ENCODE measurements at regions not wholly inside any gene's neighbourhood (a gene's known extent, or its start where the extent isn't known, plus 50 kb on each side); places are given as distances from the start of the nearest gene placed in this dataset.
"Not testable (repeated sequence)": the region's sequence is repeated elsewhere in the genome, so short reads cannot be mapped to it uniquely, and the experiment has no call there.

DNA sequence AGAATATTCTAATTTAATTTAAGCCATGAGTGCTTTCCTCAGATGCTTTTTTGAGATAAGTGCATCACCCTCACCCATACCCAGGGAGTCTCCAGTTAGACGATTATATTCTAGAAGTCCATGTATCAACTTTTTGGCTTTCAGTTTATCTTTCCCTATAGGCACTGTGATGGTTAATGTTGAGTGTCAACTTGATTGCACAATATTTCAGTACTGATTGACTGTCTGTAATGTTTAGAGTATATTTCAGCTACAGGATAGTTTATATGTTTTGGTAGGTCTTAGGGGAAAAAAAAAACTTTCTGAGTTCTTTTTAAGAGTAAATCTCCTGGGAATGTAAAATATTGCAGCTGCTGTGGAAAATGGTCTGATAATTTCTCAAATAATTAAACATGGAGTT lies 535.4 kb downstream of the ADRA2A start:
- no peak for DNase-seq

DNA sequence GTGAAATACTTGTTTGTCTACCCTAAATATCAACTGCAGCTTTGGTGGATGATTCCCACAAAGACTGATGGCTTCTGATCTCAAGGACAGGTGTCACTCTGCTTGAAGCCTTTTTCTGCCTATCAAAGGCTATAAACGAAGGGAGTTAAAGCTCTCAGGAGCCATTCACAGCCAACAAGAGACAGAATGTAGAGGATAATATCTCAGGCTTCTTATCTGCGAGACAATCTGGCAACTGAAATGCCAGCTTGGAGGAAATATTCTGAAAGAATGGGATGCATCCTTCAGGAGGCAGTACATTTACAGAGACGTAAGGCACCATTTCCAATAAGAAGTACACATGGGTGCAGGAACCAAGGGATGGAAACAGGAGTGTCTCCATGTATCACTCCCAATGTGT lies 549.4 kb downstream of the GPAM start:
- DNase-seq, result no peak

DNA sequence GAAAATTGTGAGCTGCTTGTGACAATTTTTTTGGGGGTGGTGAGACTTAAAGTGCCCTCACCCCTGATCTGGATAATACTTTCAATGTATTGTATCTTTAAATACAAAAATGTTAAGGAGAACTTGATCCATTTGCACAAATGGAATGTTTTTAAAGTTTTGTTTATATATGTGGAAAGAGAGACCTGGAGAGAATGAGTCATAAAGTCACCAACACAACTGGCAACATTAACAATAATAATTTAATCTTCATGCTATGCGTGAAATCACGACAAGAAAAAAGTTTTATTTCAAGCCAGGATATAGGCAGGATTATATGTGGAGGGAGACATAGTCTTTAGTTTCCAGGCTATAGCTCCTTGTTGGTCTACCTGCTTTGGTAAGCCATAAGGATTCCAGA lies 537.5 kb downstream of the GPAM start:
- DNase-seq, result no peak

DNA sequence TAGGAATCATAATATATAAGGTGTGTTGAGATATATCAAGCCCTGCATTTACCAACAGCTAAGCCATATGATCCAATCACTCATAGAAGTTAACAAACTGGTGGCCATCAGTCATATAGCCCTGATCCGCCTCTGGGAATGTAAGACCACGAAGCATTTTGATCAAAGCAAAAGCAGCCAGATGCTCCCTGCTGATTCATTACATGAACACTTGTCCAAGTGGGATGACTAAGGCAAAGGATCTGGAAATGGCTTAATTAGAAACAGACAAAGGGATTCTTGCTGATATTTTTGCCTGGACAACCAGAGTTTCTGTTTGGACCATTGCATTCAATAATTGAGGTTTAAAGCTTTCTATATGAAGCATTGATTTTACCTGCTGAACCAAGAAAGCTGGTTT lies 535.5 kb downstream of the GPAM start:
- no peak for DNase-seq

DNA sequence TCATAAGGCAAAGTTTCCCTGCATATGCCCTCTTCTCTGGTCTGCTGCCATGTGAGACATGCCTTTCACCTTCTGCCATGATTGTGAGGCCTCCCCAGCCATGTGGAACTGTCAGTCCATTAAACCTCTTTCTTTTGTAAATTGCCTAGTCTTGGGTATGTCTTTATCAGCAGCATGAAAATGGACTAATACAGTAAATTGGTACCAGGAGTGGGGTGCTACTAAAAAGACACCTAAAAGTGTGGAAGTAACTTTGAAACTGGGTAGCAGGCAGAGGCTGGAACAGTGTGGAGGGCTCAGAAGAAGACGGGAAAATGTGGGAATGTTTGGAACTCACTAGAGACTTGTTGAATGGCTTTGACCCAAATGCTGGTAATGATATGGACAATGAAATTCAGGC lies 534.5 kb downstream of the GPAM start:
- DNase-seq, result not testable (repeated sequence)

DNA sequence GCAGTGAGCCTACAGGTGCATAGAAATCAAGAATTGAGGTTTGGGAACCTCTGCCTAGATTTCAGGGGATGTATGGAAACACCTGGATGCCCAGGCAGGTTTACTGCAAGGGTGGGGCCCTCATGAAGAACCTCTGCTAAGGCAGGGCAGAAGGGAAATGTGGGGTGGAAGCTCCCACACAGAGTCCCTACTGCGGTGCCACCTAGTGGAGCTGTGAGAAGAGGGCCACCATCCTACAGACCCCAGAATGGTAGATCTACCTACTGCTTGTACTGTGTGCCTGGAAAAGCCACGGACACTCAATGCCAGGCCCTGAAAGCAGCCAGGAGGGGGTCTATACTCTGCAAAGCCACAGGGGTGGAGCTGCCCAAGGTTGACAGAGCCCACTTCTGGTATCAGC lies 533.5 kb downstream of the GPAM start:
- DNase-seq, result no peak

DNA sequence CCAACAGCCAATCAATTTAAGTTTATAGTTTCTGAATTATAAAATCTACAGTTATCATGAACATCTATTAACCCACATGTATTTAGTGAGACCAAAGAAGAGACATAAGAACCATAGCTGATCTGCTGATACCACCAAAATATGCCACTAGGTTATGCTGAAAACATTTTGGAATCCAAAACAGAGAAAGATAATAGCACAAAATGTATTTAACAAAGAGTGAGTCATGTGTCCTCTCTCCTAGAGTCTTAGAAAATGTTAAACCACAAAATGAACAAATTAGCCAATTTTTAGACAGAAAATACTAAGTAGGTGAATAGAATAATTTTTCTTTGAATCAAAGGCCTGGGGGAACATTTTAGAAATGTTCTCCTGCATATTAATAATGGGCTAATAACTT lies 527.5 kb downstream of the GPAM start:
- no peak for DNase-seq

DNA sequence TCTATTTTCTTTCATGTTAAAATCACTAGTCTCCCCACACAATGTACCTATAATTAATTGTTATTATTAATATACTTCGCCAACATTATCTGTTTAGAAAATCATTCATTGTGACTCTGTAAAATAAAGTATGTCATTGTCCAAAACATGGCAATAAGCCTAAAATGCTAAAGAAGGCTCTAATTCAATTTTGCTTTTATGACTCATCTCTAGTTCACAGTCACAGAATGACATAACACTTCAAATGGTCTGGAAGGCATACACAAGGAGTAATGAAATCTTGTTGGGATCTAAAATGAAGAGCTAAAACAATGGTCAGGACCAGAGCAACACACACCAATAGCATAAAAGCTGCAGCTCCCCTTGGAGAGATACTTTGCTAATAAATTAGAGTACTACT lies 505.8 kb downstream of the GPAM start:
- DNase-seq, result no peak

DNA sequence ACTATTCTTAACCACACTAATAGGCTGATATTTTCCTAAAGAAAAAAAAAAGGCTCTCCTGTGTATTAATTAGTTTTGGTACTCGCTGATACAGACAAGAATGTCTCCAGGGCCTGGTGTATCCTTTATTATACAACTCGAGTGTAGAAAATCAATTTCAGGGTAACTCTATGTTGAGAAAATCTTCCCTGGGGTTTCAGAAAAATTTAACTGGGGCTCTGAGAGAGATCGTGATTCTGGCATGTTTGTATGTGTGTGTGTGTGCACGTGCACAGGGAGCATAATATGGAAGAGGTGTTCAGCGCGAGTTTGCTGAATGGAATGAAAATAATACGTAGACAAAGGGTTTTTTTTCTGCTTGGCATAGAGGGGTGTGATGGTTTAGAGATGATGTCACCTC lies 496.8 kb downstream of the GPAM start:
- DNase-seq, result no peak

DNA sequence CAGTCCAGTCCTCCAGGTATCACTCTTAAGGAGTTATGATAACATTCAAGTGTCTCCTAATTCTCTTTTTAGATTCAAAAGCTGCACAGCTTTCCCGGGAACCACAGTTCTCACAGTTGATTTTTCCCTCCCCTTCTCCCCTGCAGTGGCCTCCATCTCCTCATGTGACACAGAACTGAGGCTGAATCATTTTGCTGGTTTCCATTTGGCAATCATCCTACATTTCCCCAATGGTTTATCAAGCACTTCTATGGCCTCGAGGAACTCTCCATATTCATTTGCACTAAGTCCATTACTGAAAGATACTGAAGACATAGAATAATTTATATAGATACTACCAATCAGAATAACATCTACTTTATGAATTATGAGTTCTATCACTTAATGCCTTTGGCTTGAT lies 484.9 kb downstream of the GPAM start:
- DNase-seq, result no peak

DNA sequence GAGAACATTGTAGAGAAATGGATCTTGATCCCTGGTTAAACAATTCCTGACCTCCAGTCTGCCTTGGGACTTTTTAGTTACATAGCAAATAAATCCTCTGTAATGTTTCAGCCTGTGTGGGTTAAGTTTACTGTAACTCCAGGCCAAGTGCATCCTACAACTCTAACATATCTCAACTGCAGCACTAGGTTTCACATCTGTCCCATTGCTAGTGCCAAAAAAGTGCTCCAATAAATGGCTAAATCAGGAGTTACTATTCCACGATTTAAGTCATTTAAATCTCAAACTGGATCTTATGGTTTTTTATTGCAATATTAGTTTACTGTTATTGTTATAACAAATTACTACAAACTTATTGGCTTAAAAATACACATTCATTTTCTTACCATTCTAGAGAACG lies 479.6 kb downstream of the GPAM start:
- no peak for DNase-seq

DNA sequence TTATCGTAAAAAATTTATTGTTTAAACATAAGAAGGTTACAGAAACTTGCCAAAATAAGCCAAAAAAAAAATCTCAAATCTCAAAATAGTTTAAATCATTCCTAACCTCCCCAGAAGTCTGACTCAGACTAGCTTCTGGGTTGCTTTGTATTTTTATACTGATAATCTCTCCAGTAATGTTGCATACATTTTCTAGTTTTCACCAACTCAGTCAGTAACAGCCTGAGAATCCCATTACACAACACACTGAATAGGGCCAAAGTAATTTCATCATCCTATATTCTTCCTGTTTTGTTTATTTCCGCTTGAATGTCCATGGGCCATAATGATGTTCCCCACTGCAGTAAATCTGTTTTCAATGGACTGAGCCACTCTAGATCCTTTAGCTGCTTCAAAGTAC lies 478.5 kb downstream of the GPAM start:
- no peak for DNase-seq

DNA sequence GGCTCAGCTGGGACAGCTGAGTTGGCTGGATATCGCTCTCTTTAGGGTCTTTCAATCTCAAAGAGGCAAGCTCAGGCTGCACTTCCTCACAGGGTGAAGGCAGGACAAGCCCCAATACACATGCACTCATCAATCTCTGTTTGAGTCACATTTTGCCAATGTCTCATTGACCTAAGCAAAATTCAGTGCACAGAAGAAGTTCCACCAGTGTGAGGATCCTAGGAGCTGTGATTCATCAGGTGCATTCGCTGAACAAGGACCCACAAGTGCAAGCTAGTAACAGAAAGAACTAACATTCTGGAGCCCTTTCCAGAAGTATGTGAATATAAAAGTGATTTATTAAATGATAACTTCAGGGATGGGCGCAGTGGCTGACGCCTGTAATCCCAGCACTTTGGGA lies 477.2 kb downstream of the GPAM start:
- DNase-seq, result no peak

DNA sequence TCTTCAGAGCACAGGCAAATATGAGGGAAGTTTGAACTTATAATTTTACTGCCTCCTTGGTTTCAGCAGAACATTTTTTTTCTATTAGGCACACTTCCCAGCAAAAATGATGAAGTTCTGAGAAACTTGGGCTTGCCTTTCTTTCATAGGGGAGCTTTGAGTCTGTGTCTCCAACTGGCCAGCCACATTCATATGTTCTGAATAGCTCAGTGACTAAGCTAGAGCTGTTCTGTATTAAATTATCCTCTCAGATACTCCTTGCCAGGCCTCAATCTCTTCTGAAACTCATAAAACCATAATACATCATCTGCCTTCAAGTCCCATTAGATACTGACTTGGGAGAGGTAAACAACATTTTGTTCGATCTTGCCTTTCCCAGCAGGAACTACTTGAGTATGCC lies 476.5 kb downstream of the GPAM start:
- DNase-seq, result no peak

DNA sequence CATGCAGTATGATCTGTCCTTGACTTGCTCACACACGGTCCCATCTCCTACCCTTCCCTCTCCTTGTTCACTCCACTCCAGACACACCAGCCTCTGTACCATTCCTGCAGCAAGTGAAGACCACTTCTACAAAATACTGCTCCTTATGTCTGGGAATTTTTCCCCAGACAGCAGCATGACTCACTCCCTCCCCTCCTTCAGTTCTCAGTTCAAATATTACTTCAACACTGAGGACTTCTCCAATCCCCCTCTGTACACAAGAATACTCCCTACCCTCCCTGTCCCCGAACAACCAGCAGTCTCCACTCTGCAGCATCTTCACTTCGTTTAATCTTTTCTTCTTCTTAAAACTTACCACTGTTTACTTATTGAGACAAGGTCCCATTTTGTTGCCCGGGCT lies 474.0 kb downstream of the GPAM start:
- DNase-seq, result no peak

DNA sequence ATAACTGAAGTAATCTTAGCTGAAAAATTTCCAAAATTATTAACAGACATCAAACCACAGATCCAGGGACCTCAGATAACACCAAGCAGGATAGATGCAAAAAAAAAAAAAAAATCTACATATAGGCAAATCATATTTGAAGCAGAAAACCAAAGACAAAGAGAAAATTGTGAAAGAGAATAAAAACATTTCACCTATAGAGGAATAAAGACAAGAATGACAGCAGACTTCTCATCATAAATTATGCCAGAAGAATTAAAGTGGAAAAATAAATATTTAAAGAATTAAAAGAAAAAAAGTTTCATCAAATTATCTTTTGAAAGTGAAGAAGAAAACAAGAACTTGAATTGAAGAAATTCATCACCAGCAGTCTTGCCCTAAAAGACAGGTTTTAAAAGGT lies 467.5 kb downstream of the GPAM start:
- DNase-seq, result no peak

DNA sequence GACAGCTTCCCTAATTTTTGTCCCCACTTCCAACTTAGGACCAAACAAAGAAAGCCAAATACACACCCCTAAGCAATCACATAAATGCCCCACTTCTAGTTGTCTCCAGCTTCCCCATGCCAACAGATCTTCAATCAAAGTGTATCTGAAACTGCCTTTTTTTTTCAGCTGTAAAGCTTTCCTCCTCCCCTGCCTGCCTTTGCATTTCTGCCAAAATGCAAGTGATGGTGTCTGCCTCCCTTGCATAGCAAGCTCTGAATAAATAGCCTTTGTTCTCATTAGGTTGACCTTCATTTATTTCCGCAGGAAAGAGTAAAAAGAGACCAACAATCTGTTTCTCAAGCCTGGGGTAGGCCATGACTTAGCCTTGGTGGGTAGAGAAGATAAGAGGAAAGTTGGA lies 459.4 kb downstream of the GPAM start:
- DNase-seq, result no peak

DNA sequence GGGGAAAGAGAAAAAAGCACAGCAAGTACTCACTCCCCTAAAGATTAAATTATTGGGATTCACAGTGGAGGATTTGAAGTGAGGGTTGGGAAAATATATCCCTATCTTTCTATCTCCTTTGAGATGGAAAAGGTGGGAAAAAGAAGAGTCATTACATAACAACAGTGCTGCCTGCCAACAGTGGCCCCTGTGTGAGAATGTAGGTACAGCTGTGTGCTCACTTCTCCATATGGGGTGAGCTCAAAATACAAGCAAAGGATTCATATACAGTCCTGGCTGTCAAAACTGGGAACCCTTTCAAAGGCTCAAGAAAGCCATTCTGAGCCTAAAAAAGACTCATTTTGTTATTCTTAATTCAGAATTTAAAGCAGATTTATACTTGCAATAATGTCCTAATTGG lies 458.5 kb downstream of the GPAM start:
- DNase-seq, result no peak

DNA sequence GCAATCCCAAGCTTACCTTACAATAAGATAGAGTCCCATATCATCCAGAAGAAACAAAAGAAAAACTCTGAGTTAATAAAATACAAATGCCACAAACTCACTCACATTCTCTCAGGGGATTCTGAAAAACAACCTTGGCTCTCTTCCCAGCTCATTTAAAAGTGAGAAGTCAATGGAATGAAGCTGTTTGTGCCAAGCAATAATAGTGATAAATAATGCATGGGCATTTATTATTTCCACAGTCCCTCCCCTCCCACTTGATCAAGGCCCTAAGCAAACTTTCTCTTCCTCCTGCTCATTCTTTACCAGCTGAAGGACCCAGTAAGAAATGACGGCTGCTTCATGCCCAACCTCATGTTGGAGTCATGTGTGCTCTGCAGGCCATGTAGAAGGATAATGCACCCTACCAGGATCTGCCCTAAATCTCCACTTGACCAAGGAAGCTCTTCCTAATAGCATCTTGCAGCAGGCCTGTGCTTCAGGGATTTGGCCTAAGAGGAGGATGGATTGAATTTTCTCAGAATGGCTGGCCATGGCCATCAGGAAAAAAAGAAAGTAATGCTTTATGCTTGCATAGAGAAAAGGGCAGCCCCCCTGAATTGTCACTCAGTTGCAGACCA lies 451.3 kb downstream of the GPAM start:
- DNase-seq, result no peak

DNA sequence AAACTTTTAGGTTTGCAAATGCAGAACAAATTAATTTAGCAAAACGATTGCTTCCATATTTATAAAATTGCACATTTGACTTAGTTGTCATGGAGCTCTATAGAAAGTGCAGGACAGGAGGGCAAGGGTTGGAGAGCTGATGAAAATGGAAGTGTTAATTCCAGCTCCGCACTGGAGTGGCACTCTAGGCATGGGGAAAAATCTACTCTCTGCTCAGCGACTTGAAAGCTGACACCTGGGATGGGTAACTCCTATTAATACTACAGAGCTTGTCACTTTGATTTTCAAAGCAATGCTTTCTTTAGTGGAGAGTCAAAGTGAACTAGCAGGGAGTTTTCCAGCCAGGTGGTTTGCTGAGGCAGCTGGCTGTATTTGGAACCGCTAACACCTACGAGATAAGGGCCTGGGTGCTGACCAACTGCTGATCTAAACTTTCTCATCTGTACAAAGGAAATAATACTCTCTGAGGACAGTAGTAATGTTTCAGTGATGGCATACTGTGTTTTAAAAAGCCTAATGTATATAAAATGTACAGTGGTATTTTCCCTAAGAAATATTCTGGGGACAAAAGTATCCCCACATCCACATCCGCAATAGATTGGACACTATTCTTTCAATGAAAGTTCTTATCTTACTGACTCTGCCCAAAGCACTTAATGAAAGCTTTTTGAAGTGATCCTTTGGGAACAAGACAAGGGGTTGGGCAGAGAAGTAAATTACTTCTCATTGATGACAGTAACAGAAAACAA lies 444.3 kb downstream of the GPAM start:
- no peak for DNase-seq

DNA sequence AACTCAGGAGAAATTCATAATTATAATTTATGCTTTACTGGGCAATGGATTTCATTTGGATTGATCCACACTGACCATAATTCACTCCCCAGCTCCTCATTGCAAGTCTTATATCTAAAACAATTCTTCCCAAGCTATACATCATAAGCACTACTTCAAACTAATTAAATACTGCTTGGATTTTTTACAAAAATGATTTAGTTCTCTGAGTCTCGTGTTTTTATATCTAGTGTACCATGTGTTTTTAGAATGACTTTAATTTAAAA lies 443.8 kb downstream of the GPAM start:
- no peak for DNase-seq

DNA sequence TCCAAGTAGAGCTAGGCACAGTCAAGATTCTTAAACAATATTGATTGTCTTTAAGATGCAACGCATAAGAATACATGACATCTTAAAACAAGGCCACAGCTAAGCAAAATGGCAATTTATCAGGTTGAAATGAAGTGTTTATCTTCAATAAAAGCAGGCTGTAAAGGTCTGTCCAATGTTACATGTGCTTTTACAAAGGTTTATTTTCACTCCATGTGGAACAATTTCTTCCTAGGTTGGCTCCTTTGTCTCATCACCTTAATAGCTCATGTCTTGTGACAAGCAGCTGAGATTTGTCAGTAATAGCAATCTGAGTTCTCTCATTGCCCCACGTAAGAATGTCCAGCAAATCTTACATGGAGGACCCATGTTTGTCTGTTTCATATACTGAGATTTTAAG lies 437.6 kb downstream of the GPAM start:
- no peak for DNase-seq

DNA sequence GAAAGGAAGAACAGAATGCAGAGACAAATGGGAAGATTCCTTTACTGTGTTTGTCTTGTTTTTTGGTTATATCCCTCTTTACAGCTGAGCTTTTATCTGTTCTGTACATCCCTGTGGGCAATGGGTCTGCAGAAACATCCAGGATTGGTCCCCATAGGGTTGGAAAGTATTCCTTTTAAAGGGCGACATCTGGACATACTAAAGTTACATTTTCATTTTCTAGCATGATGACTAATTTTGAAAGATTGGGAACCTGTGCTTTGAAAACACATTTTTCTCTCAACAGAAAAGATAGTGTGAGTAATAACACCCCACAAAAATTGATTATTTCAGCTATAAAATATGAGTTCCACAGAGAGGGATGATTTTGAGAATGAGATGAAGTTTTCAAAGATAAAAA lies 435.8 kb downstream of the GPAM start:
- no peak for DNase-seq

DNA sequence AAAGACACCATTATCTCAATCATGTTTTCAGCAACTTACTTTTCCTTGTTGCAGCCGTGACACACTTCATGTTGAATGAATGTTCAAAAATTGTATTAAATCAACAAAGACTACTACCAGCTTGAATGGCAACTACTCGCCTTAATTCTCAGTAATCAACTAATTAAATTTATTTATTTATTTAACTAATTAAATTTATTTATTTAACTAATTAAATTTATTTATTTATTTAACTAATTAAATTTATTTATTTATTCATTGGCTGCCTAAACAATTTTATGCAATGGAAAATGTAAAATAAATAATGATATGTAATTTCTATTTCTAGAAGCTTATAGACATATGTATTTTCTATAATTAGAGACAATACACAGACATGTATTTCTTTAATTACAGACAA lies 435.4 kb downstream of the GPAM start:
- DNase-seq, result no peak

DNA sequence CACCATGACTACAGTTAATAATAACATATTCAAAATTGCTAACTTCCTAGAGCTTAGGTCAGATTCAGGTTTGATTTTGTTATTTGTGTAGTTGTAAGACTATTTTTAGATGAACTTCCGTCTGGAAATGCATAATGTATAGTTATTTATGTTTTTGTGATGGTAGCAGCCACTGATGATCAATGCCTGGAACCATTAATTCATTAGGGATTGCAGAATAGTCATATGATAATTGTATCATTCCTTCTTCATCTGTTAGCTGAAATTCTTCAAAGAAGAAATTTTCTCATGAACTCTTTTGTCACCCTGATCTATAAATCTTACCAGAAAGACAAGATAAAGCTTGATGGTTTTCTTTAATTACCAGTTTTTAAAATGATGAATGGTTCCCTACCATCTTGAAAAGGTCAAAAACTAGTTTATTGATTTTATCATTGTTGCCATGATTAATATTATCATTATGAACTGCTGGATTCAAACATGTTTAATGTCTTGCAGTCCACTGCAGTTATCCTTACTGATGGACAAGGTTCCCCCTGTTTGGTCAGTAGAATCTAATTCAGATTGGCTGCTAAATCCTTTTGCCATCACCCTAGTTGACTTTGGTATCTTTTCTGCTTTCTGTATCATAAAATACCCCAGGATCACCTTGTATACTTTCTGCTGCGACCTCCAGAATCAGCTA lies 433.3 kb downstream of the GPAM start:
- DNase-seq, result no peak
